ENCODE measurements at regions not wholly inside any gene's neighbourhood (a gene's known extent, or its start where the extent isn't known, plus 50 kb on each side); places are given as distances from the start of the nearest gene placed in this dataset.
"Not testable (repeated sequence)": the region's sequence is repeated elsewhere in the genome, so short reads cannot be mapped to it uniquely, and the experiment has no call there.

- DNase-seq: no peak
Measured at GRCh38 chr4:1522606-1523005, 116.4 kb upstream of the NKX1-1 start.

GRCh38 chr4:1521821-1522361, 115.6 kb upstream of the NKX1-1 start:
- DNase-seq: no peak

- DNase-seq: not testable (repeated sequence)
Measured at GRCh38 chr4:1520795-1521576, 114.7 kb upstream of the NKX1-1 start.

GRCh38 chr4:1519787-1520661, 113.8 kb upstream of the NKX1-1 start:
- no peak for DNase-seq

GRCh38 chr4:1518997-1519700, 112.9 kb upstream of the NKX1-1 start:
- DNase-seq: no peak

GRCh38 chr4:1517592-1518411, 111.6 kb upstream of the NKX1-1 start:
- no peak for DNase-seq

- DNase-seq: no peak
Measured at GRCh38 chr4:1516881-1517480, 110.7 kb upstream of the NKX1-1 start.

- DNase-seq: no peak
Measured at GRCh38 chr4:1516261-1516660, 110.0 kb upstream of the NKX1-1 start.

- no peak for DNase-seq
Measured at GRCh38 chr4:1515763-1516162, 109.5 kb upstream of the NKX1-1 start.

- DNase-seq: no peak
Measured at GRCh38 chr4:1515156-1515555, 108.9 kb upstream of the NKX1-1 start.

GRCh38 chr4:1514612-1515011, 108.4 kb upstream of the NKX1-1 start:
- no peak for DNase-seq

- DNase-seq: no peak
Measured at GRCh38 chr4:1513936-1514483, 107.8 kb upstream of the NKX1-1 start.

- DNase-seq: no peak
Measured at GRCh38 chr4:1512738-1513660, 106.8 kb upstream of the NKX1-1 start.

- DNase-seq: no peak
Measured at GRCh38 chr4:1512051-1512737, 106.0 kb upstream of the NKX1-1 start.

- DNase-seq: no peak
Measured at GRCh38 chr4:1511441-1512041, 105.3 kb upstream of the NKX1-1 start.

GRCh38 chr4:1510931-1511330, 104.7 kb upstream of the NKX1-1 start:
- DNase-seq: no peak

GRCh38 chr4:1509366-1509765, 103.1 kb upstream of the NKX1-1 start:
- no peak for DNase-seq

- no peak for DNase-seq
Measured at GRCh38 chr4:1508161-1509160, 102.2 kb upstream of the NKX1-1 start.

Measured in NCI-H1048 (cell line).